ENCODE measurements at regions not wholly inside any gene's neighbourhood (a gene's known extent, or its start where the extent isn't known, plus 50 kb on each side); places are given as distances from the start of the nearest gene placed in this dataset.

DNA sequence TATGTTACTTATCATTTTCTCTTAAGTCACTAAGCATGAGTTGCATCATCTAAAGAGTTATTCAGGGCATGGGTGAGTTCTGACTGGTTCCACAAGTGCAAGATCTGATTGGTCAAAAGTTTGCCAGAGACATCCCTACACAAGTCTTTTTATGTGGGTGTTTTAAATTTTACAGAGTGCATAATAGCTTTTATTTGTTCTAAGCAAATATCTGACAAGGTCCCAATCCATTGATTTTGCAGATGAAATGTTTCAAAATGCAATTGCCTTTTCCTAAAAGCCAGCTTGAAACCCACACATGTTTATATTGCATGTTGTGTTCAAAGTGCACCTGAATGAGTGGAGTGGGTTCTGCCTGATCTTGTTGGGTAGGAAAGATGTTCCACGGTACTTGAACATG, 101.7 kb upstream of the PAX6 start:
- no peak for DNase-seq (ENCODE audit: low read depth)
- TF ChIP-seq POLR2A (IDR thresholded peaks at IDR 0.05; ENCODE audit: extremely low read depth, insufficient read length): no peak
- TF ChIP-seq, protein P1, sequence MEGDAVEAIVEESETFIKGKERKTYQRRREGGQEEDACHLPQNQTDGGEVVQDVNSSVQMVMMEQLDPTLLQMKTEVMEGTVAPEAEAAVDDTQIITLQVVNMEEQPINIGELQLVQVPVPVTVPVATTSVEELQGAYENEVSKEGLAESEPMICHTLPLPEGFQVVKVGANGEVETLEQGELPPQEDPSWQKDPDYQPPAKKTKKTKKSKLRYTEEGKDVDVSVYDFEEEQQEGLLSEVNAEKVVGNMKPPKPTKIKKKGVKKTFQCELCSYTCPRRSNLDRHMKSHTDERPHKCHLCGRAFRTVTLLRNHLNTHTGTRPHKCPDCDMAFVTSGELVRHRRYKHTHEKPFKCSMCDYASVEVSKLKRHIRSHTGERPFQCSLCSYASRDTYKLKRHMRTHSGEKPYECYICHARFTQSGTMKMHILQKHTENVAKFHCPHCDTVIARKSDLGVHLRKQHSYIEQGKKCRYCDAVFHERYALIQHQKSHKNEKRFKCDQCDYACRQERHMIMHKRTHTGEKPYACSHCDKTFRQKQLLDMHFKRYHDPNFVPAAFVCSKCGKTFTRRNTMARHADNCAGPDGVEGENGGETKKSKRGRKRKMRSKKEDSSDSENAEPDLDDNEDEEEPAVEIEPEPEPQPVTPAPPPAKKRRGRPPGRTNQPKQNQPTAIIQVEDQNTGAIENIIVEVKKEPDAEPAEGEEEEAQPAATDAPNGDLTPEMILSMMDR (IDR thresholded peaks at IDR 0.05; ENCODE audit: low read depth, low read length): no peak
- TF ChIP-seq MYC (IDR thresholded peaks at IDR 0.05; ENCODE audit: low read depth, low read length): no peak
- TF ChIP-seq, protein P2, sequence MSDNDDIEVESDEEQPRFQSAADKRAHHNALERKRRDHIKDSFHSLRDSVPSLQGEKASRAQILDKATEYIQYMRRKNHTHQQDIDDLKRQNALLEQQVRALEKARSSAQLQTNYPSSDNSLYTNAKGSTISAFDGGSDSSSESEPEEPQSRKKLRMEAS (IDR thresholded peaks at IDR 0.05; ENCODE audit: low read depth, low read length): no peak
- no peak overlapping the region for H3K4me3 ChIP-seq (ENCODE audit: low read depth, low read length)

DNA sequence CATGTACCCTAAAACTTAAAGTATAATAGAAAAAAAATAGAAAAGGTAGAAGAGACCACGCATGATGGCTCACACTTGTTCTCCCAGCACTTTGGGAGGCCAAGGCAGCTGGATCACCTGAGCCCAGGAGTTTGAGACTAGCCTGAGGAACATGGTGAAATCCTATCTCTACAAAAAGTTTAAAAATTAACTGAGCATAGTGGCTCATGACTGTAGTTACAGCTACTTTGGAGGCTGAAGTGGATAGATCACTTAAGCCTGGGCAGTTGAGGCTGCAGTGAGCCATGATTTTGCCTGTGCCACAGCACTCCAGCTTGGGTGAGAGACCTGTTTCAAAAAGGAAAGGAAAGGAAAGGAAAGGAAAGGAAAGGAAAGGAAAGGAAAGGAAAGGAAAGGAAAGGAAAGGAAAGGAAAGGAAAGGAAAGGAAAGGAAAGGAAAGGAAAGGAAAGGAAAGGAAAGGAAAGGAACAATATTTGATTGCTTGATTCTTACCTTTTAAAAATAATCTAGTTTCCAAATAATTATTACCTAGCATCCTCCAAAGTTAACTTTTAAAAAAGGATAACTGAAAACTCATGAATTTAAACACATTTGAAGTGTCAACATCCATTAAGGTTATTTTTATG, 99.9 kb upstream of the PAX6 start:
- no peak overlapping the region for H3K4me3 ChIP-seq (ENCODE audit: low read depth, low read length)
- no peak for TF ChIP-seq MYC (IDR thresholded peaks at IDR 0.05; ENCODE audit: low read depth, low read length)
- TF ChIP-seq, protein P1 (IDR thresholded peaks at IDR 0.05; ENCODE audit: low read depth, low read length): no peak
- DNase-seq (ENCODE audit: low read depth): no peak

DNA sequence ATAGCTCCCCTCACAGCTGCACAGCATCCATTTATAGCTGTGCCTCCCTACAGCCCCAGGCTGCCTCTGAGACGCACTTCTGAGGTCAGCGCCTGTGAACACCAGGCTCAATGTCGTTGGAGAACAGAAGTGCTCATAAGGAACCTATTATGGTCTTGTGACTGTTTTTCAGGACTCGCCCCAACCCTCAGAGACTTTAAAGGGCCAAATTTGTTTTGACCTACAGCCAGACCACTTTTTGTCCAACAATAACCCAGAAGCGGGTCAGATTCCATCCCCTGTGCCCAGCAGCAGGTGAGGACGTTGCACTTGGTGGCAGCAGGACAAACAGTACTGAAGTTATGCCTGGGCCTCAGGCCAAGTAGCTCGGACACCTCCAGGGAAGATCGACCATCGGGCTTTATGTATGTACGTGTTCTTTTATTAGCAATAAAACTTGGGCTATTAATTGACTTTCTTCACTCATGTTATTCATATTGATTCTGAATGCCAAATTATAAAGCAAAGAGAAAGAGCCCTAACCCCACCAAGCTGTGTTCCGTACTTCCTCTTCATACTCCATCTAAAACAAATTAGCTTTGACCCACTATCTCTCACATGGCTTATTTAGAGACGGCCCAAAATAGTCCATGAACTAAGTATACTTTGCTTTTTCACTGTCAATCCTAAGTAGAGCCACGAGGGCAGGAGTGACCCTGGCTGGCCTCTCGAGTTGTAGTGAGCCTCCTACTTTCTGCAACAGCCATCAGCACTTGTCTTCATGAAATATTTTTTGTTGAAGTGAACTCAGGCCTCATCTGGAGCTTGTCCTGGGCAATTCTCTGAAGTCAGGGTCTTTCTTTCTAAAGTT, 92.3 kb upstream of the PAX6 start:
- DNase-seq (ENCODE audit: low read depth): no peak
- no peak overlapping the region for H3K4me3 ChIP-seq (ENCODE audit: low read depth, low read length)
- TF ChIP-seq, protein P2 (IDR thresholded peaks at IDR 0.05; ENCODE audit: low read depth, low read length): no peak
- TF ChIP-seq POLR2A (IDR thresholded peaks at IDR 0.05; ENCODE audit: extremely low read depth, insufficient read length): no peak
- TF ChIP-seq, protein P1 (IDR thresholded peaks at IDR 0.05; ENCODE audit: low read depth, low read length): no peak
- no peak for TF ChIP-seq MYC (IDR thresholded peaks at IDR 0.05; ENCODE audit: low read depth, low read length)

DNA sequence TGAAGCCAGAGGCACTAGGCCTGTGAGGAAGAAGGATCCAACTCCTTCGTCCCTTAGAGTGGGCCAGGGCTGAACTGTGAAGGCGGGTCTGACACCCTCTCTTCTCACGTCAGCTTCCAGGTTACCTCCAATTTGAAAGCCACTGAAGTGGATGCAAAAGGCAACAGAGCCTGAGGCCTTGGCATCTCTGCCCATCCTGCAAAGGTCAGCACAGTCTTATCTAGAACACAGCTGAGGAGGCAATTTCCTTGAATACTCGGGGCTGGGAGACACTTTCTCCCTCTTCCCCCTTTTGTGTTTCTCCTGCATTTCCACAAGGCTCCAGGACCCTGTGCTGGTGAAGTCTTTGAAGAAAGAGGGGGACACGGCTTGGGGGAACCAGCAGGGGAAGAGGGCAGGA, 91.6 kb upstream of the PAX6 start:
- no peak for DNase-seq (ENCODE audit: low read depth)
- TF ChIP-seq MYC (IDR thresholded peaks at IDR 0.05; ENCODE audit: low read depth, low read length): no peak
- TF ChIP-seq POLR2A (IDR thresholded peaks at IDR 0.05; ENCODE audit: extremely low read depth, insufficient read length): no peak
- TF ChIP-seq, protein P1 (IDR thresholded peaks at IDR 0.05; ENCODE audit: low read depth, low read length): no peak
- TF ChIP-seq, protein P2 (IDR thresholded peaks at IDR 0.05; ENCODE audit: low read depth, low read length): no peak

DNA sequence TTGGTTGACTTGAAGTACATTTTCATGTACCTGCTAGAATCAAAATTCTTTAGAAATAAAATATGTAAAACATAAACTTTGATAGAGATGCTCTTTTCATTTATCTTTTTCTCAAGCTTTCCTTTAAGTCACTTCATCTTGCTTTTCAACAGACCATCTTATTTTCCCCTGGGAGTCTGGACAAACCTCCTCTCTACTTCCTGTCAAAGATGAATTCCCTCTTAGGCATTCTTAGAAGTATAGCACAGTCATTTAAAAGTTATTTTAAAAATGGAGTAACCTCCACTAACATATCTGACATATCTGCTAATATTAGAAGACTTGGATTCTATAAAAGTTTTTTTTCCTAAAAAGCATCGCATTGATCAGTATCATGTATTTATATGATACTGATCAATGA, 84.8 kb upstream of the PAX6 start:
- TF ChIP-seq, protein P2 (IDR thresholded peaks at IDR 0.05; ENCODE audit: low read depth, low read length): no peak
- no peak for TF ChIP-seq MYC (IDR thresholded peaks at IDR 0.05; ENCODE audit: low read depth, low read length)
- DNase-seq (ENCODE audit: low read depth): no peak
- H3K4me3 ChIP-seq (ENCODE audit: low read depth, low read length): no peak overlapping the region

More for the DNA sequence above, 91.6 kb upstream of the PAX6 start:
- H3K4me3 ChIP-seq (ENCODE audit: low read depth, low read length): no peak overlapping the region

DNA sequence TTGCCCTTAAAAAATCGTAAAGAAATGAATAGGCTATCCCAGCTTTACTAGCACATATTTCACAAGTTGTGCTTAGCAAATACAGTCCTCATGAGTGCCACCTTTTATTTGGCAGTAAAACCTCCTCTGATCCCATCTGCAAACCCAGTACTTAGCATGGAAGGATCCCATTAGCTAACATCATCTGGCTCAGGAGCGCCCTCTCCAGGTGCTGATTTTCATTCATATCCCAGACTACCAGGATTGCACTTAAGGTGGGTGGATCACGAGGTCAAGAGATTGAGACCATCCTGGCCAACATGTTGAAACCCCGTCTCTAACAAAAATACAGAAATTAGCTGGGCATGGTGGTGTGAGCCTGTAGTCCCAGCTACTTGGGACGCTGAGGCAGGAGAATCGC, 76.1 kb upstream of the PAX6 start:
- TF ChIP-seq, protein P1 (IDR thresholded peaks at IDR 0.05; ENCODE audit: low read depth, low read length): peak; percentile 33
- TF ChIP-seq POLR2A (IDR thresholded peaks at IDR 0.05; ENCODE audit: extremely low read depth, insufficient read length): no peak
- peak; percentile 35 for DNase-seq (ENCODE audit: low read depth)
- no peak overlapping the region for H3K4me3 ChIP-seq (ENCODE audit: low read depth, low read length)

Data from NB4 (cell line).